Vagina (tissue), 2 donors: ENCODE measurements at regions not wholly inside any gene's neighbourhood (a gene's known extent, or its start where the extent isn't known, plus 50 kb on each side); places are given as distances from the start of the nearest gene placed in this dataset.

Experiments used
- DNase-seq, 2 donors: peaks; one replicate each; pipeline ENCODE4 v3.0.0-alpha.2; 2017; ENCODE audit errors: extremely low spot score in 2 of 2
- H3K27ac ChIP-seq: fragments of 200-600 bp; sonication (generic); one replicate; pipeline ENCODE4 v1.5.1; 2019
- H3K27me3 ChIP-seq: fragments of 200-600 bp; sonication (generic); one replicate; pipeline ENCODE4 v1.5.1; 2019
- H3K36me3 ChIP-seq, 2 donors: fragments of 200-600 bp; sonication (generic); one replicate each; pipeline ENCODE4 v1.5.1; 2017 to 2019
- H3K4me1 ChIP-seq: fragments of 200-600 bp; sonication (generic); one replicate; pipeline ENCODE4 v1.5.1; 2019
- H3K4me3 ChIP-seq, 2 donors: fragments of 200-600 bp; sonication (generic); 1 replicate in 1 of 2; 2 replicates in 1 of 2; pipeline ENCODE4 v1.5.1; 2016 to 2019
- H3K9me3 ChIP-seq: fragments of 200-600 bp; sonication (generic); one replicate; pipeline ENCODE4 v1.5.1; 2019
- CTCF ChIP-seq, 3 experiments: fragments of 450-650 bp in 2 of 3; fragments of 200-600 bp in 1 of 3; sonication (generic) in 1 of 3; IDR thresholded peaks; one replicate each; pipeline ENCODE4 v1.5.1; 2017 to 2019; ENCODE audit warnings: antibody characterized with exemption in 3 of 3, mild to moderate bottlenecking in 2 of 3, moderate library complexity in 2 of 3
- POLR2A ChIP-seq, 2 donors: fragments of 450-650 bp; IDR thresholded peaks; one replicate each; pipeline ENCODE4 v1.6.1; 2017; ENCODE audit warnings: antibody characterized with exemption in 2 of 2, mild to moderate bottlenecking in 2 of 2, moderate library complexity in 2 of 2
- POLR2AphosphoS5 ChIP-seq, 2 donors: sonication (generic); formaldehyde crosslinking; IDR thresholded peaks; one replicate each; pipeline ENCODE4 v1.9.0; 2017; ENCODE audit warnings: antibody characterized with exemption in 2 of 2, mild to moderate bottlenecking in 2 of 2, low read depth in 1 of 2; ENCODE audit not compliant: insufficient read depth in 1 of 2
- intact Hi-C: fragments of 100-400 bp; cut with DNase I; formaldehyde crosslinking; loops from one replicate; pipeline ENCODE4 v1.15.1; 2023

- no peak for DNase-seq
- Histone ChIP-seq H3K36me3 (no peaks in the 10 kb centered on the region), H3K4me1 (no peaks in the 10 kb centered on the region), H3K27me3 (no peaks in the 10 kb centered on the region), H3K9me3 (no peaks in the 10 kb centered on the region), H3K27ac (no peak overlapping the region), H3K4me3 (no peak overlapping the region)
- no peak for TF ChIP-seq CTCF (IDR thresholded peaks at IDR 0.05)
- no peak for TF ChIP-seq POLR2A (IDR thresholded peaks at IDR 0.05)
- TF ChIP-seq POLR2AphosphoS5 (IDR thresholded peaks at IDR 0.05; ENCODE audit: insufficient read depth in 1 of 2, low read depth in 1 of 2), result no peak
- intact Hi-C loops, result no loop called here
These were observed 55.6 kb upstream of the DUSP10 start for GRCh38 chr1:221797506-221797905.

GRCh38 chr1:221796700-221797099 is 54.8 kb upstream of the DUSP10 start:
- no peak overlapping the region for H3K27ac ChIP-seq
- no peaks in the 10 kb centered on the region for H3K9me3 ChIP-seq
- TF ChIP-seq POLR2A (IDR thresholded peaks at IDR 0.05), result no peak
- no peak for TF ChIP-seq CTCF (IDR thresholded peaks at IDR 0.05)
- TF ChIP-seq POLR2AphosphoS5 (IDR thresholded peaks at IDR 0.05; ENCODE audit: insufficient read depth in 1 of 2, low read depth in 1 of 2), result no peak
- no peak overlapping the region for H3K4me3 ChIP-seq
- H3K27me3 ChIP-seq, result no peaks in the 10 kb centered on the region
- intact Hi-C loops, result no loop called here
- H3K36me3 ChIP-seq, result no peaks in the 10 kb centered on the region
- no peaks in the 10 kb centered on the region for H3K4me1 ChIP-seq
- no peak for DNase-seq

- H3K27me3 ChIP-seq, result no peaks in the 10 kb centered on the region
- no peak overlapping the region for H3K27ac ChIP-seq
- DNase-seq, result no peak
- no peak overlapping the region for H3K4me3 ChIP-seq
- TF ChIP-seq POLR2A (IDR thresholded peaks at IDR 0.05), result no peak
- no peak for TF ChIP-seq CTCF (IDR thresholded peaks at IDR 0.05)
- TF ChIP-seq POLR2AphosphoS5 (IDR thresholded peaks at IDR 0.05; ENCODE audit: insufficient read depth in 1 of 2, low read depth in 1 of 2), result no peak
- H3K36me3 ChIP-seq, result no peaks in the 10 kb centered on the region
- intact Hi-C loops, result no loop called here
- H3K4me1 ChIP-seq, result no peaks in the 10 kb centered on the region
- no peaks in the 10 kb centered on the region for H3K9me3 ChIP-seq
These were observed 53.5 kb upstream of the DUSP10 start for GRCh38 chr1:221795380-221795779.

GRCh38 chr1:221794935-221795334 is 53.0 kb upstream of the DUSP10 start:
- no peak overlapping the region for H3K27ac ChIP-seq
- no peaks in the 10 kb centered on the region for H3K4me1 ChIP-seq
- H3K27me3 ChIP-seq, result no peaks in the 10 kb centered on the region
- no peak overlapping the region for H3K4me3 ChIP-seq
- TF ChIP-seq POLR2AphosphoS5 (IDR thresholded peaks at IDR 0.05; ENCODE audit: insufficient read depth in 1 of 2, low read depth in 1 of 2) (no peak), POLR2A (IDR thresholded peaks at IDR 0.05) (no peak), CTCF (IDR thresholded peaks at IDR 0.05) (no peak)
- intact Hi-C loops, result no loop called here
- DNase-seq, result no peak
- H3K36me3 ChIP-seq, result no peaks in the 10 kb centered on the region
- no peaks in the 10 kb centered on the region for H3K9me3 ChIP-seq

DNA sequence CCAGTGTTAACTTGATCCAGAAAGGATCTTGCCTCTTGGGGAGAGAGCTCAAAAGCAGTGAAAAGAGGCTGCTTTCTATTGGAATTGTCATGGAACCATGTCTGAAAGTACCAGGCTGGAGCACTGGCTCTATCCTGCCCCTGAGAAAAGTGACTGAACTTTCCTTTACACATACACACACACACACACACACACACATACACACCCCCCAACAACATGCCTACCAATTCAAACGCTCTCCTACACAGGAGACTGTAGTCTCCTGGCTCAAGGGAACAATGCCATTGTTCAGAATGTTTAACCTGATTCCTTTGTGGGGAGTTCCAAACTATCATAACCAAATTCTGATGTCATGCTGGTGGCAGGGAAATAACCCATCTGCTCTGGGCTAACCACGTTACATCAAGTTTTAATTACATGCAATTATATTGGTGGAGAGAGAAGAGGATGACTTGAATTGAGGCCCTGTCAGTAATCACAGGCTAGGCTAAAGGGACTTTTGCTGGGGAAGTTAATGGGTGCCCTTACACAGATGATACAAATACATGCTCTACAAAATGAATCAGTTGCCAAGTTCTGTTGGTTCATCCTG is 52.3 kb upstream of the DUSP10 start:
- DNase-seq, result no peak
- no peaks in the 10 kb centered on the region for H3K9me3 ChIP-seq
- H3K4me1 ChIP-seq, result no peaks in the 10 kb centered on the region
- no peak for TF ChIP-seq CTCF (IDR thresholded peaks at IDR 0.05)
- TF ChIP-seq POLR2AphosphoS5 (IDR thresholded peaks at IDR 0.05; ENCODE audit: insufficient read depth in 1 of 2, low read depth in 1 of 2), result no peak
- no peak for TF ChIP-seq POLR2A (IDR thresholded peaks at IDR 0.05)
- H3K27me3 ChIP-seq, result no peaks in the 10 kb centered on the region
- no peaks in the 10 kb centered on the region for H3K36me3 ChIP-seq
- no peak overlapping the region for H3K4me3 ChIP-seq
- no peak overlapping the region for H3K27ac ChIP-seq
- intact Hi-C loops, result no loop called here
